ENCODE measurements at regions not wholly inside any gene's neighbourhood (a gene's known extent, or its start where the extent isn't known, plus 50 kb on each side); places are given as distances from the start of the nearest gene placed in this dataset.

DNA sequence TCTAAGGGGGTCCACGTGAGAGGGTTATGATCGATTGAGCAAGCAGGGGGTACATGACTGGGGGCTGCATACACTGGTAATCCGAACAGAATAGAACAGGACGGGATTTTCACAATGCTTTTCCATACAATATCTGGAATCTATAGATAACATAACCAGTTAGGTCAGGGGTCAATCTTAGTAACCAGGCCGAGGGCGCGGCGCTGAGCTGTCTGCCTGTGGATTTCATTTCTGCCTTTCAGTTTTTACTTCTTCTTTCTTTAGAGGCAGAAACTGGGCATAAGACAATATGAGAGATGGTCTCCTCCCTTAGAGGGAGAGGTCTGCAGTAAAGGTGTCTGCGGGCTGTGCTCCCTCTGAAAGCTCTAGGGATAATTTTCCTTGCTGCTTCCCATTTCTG, 261.3 kb downstream of the XXYLT1 start:
- no peak overlapping the region for H3K27ac Mint-ChIP-seq (ENCODE audit: low read depth, unreplicated experiment)
- CTCF ChIA-PET, result no interaction called here
- intact Hi-C loops (cut with micrococcal nuclease), result loop anchor here (10.0 kb wide), 1 partner anchor 95 kb away; no protein-coding TSS in a partner anchor
- H3K4me3 Mint-ChIP-seq (ENCODE audit: unreplicated experiment), result no peak overlapping the region
- H3K36me3 Mint-ChIP-seq (ENCODE audit: insufficient read depth, unreplicated experiment), result no peaks in the 10 kb centered on the region
- no peaks in the 10 kb centered on the region for H3K4me1 Mint-ChIP-seq (ENCODE audit: insufficient read depth, unreplicated experiment)
- BruUV-seq (replicated peaks), result no TSS peak
- DNase-seq (ENCODE audit: unreplicated experiment), result no peak
- peaks cover 22% of the 10 kb centered on the region for H3K27me3 Mint-ChIP-seq (ENCODE audit: insufficient read depth, unreplicated experiment)
- H3K9me3 Mint-ChIP-seq (ENCODE audit: unreplicated experiment), result no peaks in the 10 kb centered on the region
- TF ChIP-seq, protein P1, sequence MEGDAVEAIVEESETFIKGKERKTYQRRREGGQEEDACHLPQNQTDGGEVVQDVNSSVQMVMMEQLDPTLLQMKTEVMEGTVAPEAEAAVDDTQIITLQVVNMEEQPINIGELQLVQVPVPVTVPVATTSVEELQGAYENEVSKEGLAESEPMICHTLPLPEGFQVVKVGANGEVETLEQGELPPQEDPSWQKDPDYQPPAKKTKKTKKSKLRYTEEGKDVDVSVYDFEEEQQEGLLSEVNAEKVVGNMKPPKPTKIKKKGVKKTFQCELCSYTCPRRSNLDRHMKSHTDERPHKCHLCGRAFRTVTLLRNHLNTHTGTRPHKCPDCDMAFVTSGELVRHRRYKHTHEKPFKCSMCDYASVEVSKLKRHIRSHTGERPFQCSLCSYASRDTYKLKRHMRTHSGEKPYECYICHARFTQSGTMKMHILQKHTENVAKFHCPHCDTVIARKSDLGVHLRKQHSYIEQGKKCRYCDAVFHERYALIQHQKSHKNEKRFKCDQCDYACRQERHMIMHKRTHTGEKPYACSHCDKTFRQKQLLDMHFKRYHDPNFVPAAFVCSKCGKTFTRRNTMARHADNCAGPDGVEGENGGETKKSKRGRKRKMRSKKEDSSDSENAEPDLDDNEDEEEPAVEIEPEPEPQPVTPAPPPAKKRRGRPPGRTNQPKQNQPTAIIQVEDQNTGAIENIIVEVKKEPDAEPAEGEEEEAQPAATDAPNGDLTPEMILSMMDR (IDR thresholded peaks at IDR 0.05; ENCODE audit: unreplicated experiment), result no peak
- POLR2A ChIA-PET, result interaction anchor here (1.1 kb wide), 1 partner anchor 22 kb away, joined by 3 read pairs; no protein-coding TSS in a partner anchor

DNA sequence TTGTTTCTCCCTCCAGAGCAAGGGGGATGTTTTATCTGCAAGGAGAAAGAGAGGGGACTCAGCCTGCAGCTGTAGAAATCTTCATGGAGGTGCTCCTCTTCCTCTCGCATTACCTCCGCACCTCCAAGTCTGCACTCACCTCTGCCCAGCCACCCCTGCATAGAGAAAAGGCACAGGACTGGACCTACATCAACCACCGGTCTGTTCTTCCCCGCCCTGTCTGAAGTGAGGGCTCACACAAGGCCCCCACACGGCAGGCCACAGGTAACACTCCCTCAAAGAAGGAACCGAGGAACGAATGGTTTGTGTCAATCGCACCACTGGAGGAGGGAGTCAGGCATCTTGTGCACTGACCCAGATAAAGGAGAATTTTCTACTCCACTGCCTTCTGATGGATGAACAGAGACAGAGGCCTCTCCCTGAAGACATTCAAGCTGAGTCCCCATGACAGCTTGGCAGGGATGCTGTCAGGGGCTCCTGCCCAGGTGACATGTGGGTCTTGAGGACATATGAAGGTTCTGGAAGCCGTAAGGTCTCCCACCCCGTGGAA, 260.3 kb downstream of the XXYLT1 start:
- Mint-ChIP-seq H3K4me3 (ENCODE audit: unreplicated experiment) (no peak overlapping the region), H3K27me3 (ENCODE audit: insufficient read depth, unreplicated experiment) (peaks cover 23% of the 10 kb centered on the region), H3K36me3 (ENCODE audit: insufficient read depth, unreplicated experiment) (no peaks in the 10 kb centered on the region), H3K4me1 (ENCODE audit: insufficient read depth, unreplicated experiment) (no peaks in the 10 kb centered on the region), H3K27ac (ENCODE audit: low read depth, unreplicated experiment) (no peak overlapping the region), H3K9me3 (ENCODE audit: unreplicated experiment) (no peaks in the 10 kb centered on the region)
- no peak for DNase-seq (ENCODE audit: unreplicated experiment)
- POLR2A ChIA-PET, result no interaction called here
- CTCF ChIA-PET, result no interaction called here
- intact Hi-C loops (cut with micrococcal nuclease), result no loop called here
- TF ChIP-seq, protein P1 (IDR thresholded peaks at IDR 0.05; ENCODE audit: unreplicated experiment), result no peak
- no TSS peak for BruUV-seq (replicated peaks)

DNA sequence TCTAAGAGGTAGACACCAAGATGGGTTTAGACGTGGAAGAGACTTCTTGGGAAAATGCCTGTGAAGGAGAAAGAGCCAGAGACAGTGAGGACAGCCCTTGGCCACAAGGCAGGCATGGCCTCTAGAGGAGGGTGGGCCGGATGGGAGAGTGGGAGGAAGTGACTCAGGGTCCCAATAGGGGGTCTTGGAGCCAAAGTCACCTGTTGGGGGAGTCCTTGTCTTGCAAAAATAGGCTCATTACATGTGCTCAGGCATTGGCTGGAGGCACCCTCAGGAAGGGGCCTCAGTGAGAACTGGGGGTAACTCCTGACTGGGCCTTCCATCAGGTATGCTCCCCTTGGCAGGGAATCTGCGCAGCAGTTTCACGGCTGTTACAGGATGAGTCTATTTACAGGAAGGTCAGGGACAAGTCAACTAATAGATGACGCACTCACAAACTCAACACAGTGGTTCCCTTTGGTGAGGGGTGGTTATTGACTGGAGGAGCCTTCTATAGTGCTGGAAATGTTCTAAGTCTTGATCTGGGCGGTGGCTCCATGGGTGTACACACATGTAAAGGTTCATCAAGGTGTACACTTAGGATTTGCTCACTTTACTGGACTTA, 259.6 kb downstream of the XXYLT1 start:
- peaks cover 25% of the 10 kb centered on the region for H3K27me3 Mint-ChIP-seq (ENCODE audit: insufficient read depth, unreplicated experiment)

DNA sequence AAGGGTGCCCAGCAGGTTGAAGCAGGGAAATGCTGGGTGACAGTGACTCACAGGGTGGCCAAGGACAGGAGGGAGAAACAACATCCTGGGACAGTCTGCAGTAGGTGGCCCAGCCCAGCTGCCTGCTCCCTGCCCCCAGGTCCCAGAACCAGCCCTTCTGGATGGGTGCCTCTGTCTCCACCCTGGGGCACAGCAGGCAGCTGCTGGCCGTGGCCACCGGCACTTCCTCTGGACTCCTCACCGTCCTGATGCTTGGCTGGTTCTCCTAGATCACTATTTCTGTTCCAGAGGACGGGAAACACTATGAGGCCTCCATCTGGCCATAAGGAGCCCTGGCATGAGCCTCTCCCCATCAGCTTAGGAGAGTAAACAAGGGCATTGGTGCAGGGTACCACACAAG, 258.9 kb downstream of the XXYLT1 start:
- Mint-ChIP-seq H3K9me3 (ENCODE audit: unreplicated experiment) (no peaks in the 10 kb centered on the region), H3K4me1 (ENCODE audit: insufficient read depth, unreplicated experiment) (peaks cover 1% of the 10 kb centered on the region), H3K27me3 (ENCODE audit: insufficient read depth, unreplicated experiment) (peaks cover 25% of the 10 kb centered on the region), H3K4me3 (ENCODE audit: unreplicated experiment) (no peak overlapping the region), H3K27ac (ENCODE audit: low read depth, unreplicated experiment) (no peak overlapping the region), H3K36me3 (ENCODE audit: insufficient read depth, unreplicated experiment) (no peaks in the 10 kb centered on the region)
- CTCF ChIA-PET, result interaction anchor here (0.6 kb wide), 1 partner anchor 329 kb away, joined by 4 read pairs; no protein-coding TSS in a partner anchor
- POLR2A ChIA-PET, result interaction anchor here (0.5 to 1.3 kb wide), 2 partner anchors 11 to 18 kb away, joined by 3 to 4 read pairs; no protein-coding TSS in a partner anchor
- BruUV-seq (replicated peaks), result no TSS peak
- intact Hi-C loops (cut with micrococcal nuclease), result no loop called here
- no peak for DNase-seq (ENCODE audit: unreplicated experiment)
- TF ChIP-seq, protein P1 (IDR thresholded peaks at IDR 0.05; ENCODE audit: unreplicated experiment), result no peak

More for the DNA sequence above, 259.6 kb downstream of the XXYLT1 start:
- Mint-ChIP-seq H3K4me3 (ENCODE audit: unreplicated experiment) (no peak overlapping the region), H3K9me3 (ENCODE audit: unreplicated experiment) (no peaks in the 10 kb centered on the region), H3K4me1 (ENCODE audit: insufficient read depth, unreplicated experiment) (no peaks in the 10 kb centered on the region), H3K36me3 (ENCODE audit: insufficient read depth, unreplicated experiment) (no peaks in the 10 kb centered on the region), H3K27ac (ENCODE audit: low read depth, unreplicated experiment) (no peak overlapping the region)
- CTCF ChIA-PET, result interaction anchor here (0.6 kb wide), 1 partner anchor 328 kb away, joined by 4 read pairs; no protein-coding TSS in a partner anchor
- TF ChIP-seq, protein P1 (IDR thresholded peaks at IDR 0.05; ENCODE audit: unreplicated experiment), result no peak
- BruUV-seq (replicated peaks), result no TSS peak
- no peak for DNase-seq (ENCODE audit: unreplicated experiment)
- intact Hi-C loops (cut with micrococcal nuclease), result no loop called here
- POLR2A ChIA-PET, result interaction anchor here (0.5 to 1.3 kb wide), 2 partner anchors 11 to 19 kb away, joined by 3 to 4 read pairs; no protein-coding TSS in a partner anchor

Measured in MCF 10A (cell line).